GM18507 (cell line): ENCODE measurements at regions not wholly inside any gene's neighbourhood (a gene's known extent, or its start where the extent isn't known, plus 50 kb on each side); places are given as distances from the start of the nearest gene placed in this dataset.
"Not testable (repeated sequence)": the region's sequence is repeated elsewhere in the genome, so short reads cannot be mapped to it uniquely, and the experiment has no call there.

Source experiments
- DNase-seq: peaks from one replicate; pipeline ENCODE4 v3.0.0; 2011; ENCODE audit warnings: low read depth; ENCODE audit not compliant: insufficient read length; ENCODE audit errors: extremely low spot score
- FAIRE-seq: peaks from 2 replicates; lab custom pipeline; 2011; peaks lifted over from hg19 to GRCh38; lab: Jason Lieb, UNC

DNA sequence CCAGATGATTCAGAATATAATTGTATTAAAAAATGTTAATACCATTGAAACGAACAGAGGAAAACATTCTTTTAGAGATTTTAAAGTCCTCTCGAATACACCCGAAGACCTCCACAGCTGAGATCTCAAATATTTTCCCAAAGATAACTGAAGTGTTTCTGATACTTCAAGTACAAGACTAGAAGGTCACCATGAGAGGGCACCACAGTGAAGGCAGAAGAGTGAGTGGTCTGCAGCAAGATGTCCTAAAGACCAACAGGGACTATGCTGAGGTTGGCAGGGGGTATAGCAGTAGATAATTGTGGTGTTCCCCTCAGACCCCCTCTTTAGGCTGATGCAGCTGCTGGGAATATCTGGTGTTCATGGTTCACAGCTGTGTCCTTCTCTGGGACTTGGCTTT, 156.5 kb downstream of the PDCD6IP start:
- FAIRE-seq (no peak), DNase-seq (no peak)

DNA sequence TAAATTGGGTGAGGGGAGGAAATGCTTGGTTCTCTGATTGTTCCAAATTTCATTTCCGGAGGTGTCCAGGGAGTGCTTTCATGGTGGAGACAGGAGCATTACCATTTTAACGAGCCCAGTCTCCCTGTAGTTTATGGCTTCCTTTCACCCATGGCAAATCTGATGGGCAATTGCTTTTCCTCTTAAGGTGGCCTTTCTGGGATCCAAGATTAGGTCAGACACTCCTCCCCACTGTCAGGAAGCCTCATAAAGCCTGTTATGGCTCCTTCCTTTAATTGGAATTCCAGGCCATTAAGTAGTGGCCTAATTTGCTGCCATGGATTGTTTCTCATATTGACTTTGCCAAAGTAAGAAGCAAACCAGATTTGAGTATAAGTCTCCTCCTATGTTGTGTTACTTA, 157.8 kb downstream of the PDCD6IP start:
- FAIRE-seq (no peak), DNase-seq (no peak)

DNA sequence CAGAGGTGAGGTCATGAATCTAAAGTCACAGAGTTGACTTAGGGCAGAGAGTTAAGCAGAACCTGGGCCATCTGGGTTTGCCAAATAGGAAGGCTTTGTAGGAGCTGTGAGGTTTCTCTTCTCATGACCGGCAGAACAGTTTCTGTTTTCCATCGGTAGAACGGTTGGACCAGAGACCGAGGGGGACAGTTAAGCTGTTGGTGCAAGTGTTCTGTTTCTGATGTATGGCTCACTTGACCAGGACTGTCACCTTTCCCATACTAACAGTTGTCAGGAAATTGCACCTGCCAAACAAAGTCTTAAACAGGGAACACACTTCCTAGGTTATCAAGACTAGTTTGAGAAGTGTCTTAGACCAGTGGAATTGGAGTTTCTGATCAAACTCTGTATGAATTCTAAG, 158.3 kb downstream of the PDCD6IP start:
- FAIRE-seq: no peak
- no peak for DNase-seq

DNA sequence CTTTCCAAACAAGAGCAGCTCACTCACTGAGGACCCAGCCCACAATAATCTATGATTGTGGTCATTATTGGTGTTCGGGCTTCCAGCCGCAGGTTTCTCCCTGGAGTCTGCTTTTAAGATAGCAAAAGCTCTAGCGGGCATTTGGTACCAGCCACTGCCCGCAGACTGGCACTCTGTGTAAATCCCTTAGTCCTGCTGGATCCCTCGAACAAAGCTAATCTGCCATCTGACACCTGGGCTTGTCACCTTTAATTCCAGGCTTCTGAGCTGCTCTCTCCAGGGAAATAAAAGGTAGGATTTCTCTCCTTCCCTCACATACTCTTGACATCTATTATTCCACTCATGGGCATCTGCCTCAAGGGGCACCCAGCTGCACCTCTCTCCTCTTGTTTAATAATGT, 158.7 kb downstream of the PDCD6IP start:
- DNase-seq (no peak), FAIRE-seq (no peak)

DNA sequence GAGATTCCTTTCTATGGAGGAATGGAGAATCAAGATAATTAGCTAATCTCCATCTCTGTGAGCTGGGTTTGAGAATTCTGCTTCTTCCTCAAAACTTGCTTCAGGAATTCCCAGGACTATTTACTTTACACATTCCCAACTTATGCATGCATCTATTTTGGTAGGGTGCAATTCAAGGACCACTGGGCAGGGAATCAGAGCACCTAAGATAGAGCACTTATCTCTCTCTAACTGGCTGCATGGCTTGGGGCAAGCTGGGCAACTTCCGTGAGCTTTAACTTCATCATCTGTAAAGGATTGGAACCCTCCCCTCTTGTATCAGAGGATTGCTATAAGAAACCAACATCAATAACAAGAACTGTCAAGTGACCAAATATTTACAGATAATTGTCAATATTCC, 160.2 kb downstream of the PDCD6IP start:
- FAIRE-seq: no peak
- DNase-seq: no peak

DNA sequence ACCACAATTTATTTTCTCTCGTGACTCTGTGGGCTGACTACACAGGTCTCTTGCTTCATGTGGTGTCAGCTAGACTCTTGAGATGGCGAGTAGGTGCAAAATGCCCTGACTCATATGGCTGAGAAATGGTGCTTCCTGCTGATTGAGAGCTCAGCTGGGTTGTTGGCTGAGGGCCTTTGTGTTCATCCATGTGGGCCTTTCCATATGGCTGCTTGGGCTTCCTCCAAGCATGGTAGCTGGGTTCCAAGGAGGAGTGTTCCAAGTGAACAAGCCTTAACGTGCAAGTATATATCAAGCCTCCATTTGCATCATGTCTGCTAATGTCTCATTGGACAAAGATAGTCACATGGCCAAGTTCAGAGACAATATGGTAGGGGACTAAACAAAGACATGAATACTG, 164.0 kb downstream of the PDCD6IP start:
- FAIRE-seq: no peak
- DNase-seq: no peak

DNA sequence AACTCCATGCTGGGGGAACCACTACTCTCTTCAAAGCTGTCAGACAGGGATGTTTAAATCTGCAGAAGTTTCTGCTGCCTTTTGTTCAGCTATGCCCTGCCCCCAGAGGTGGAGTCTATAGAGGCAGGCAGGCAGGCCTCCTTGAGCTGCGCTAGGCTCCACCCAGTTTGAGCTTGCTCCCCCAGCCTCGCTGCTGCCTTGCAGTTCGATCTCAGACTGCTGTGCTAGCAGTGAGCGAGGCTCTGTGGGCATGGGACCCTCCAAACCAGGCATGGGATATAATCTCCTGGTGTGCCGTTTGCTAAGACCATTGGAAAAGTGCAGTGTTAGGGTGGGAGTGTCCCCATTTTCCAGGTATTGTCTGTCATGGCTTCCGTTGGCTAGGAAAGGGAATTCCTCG, 171.8 kb downstream of the PDCD6IP start:
- FAIRE-seq, DNase-seq: not testable (repeated sequence)

DNA sequence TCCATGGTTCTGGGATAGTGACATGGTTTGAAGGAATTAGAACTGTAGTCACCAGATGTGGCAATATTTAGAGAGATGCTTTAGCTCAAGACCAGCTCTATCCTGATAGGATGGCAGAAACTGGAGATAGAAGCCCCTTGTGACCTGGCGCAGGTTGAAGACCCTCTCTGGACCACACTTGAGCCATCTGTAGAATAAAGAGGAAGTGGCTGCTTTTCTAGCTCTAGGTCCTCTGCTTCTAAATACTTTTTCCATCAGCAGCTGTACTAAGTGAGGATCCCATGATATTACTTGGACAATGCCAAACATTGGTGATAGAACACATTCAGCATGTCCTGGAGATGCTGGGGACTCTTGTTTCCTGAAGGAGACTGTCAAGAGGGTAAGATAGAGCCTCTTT, 172.6 kb downstream of the PDCD6IP start:
- FAIRE-seq (no peak), DNase-seq (no peak)

DNA sequence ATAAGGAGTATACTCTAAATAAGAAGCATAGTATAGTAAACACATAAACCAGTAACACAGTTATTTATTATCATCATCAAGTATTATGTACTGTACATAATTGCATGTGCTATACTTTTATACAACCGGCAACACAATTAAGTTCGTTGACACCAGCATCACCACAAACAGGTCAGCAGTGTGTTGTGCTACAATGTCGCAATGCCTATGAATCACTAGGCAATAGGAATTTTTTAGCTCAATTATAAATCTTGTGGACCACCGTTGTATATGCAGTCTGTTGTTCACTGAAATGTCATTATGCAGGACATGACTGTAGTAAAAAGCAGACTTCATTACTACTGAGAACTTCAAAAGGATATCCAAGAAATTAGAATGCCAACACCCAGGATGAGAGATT, 177.0 kb downstream of the PDCD6IP start:
- FAIRE-seq (no peak), DNase-seq (no peak)

DNA sequence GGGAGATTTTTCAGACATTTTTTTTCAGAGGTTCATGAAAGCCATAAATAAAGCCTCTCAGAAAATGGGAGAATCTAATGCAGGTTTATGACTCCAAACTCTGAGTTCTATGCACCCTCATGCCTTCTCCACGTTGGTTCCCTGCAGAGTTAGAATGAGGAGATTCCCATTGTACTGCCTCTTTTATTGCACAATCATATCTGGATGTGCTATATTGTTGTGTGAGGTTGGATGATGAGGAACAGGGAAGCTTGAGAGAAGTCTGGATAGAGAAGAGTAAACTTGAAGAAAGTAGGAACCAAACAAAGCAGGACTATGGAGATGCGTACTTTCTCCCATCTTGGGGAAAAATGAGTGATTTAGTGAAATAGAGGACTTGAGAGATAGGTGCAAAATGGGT, 178.8 kb downstream of the PDCD6IP start:
- no peak for FAIRE-seq
- DNase-seq: no peak

DNA sequence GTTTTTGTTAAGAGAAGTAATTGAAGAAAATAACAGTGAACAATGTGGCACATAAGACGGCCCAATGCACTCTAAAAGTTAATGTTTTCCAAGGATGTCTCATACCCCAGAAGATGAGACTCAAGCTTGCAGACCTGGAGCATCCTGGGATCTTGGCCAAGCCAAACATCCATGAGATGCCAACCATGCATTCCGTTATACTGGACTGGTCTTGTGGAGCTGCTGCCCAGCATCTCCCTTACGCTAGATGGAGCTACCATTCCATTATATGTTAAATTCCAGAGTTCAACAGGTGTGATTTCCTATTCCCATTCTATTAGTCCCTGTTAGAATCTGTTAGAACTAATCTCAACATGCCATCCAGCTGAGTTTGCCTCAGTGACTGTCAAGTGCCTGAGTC, 181.8 kb downstream of the PDCD6IP start:
- no peak for DNase-seq
- no peak for FAIRE-seq

DNA sequence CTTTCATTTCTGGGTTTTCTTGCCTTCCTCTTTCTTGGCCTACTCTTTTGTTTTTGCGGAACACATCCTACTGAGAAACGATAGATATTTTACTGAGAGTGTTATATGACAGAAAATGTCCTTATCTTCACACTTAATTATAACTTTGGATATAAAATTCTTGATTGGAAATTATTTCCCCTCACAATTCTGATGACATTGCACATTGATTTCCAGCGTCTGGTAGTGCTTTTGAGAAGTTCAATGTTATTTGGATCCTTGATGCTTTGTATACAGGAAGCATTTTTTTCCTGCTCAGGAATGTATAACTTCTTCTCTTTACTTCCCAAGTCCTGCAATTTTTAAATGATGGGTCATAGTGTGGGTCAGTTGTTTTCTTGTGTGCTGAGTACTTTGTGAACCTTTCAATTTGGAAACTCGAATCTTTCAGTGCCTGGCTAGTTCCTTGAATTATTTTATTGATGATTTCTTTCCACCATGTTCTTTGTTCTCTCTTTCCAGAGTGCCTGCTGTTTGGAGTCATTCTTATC, 183.9 kb downstream of the PDCD6IP start:
- DNase-seq (no peak), FAIRE-seq (no peak)

DNA sequence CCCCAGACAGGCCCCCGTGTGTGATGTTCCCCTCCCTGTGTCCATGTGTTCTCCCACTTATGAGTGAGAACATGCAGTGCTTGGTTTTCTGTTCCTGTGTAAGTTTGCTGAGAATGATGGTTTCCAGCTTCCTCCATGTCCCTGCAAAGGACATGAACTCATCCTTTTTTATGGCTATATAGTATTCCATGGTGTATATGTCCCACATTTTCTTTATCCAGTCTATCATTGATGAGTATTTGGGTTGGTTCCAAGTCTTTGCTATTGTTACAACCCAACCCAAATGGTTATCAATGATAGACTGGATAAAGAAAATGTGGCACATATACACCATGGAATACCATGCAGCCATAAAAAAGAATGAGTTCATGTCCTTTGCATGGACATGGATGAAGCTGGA, 184.5 kb downstream of the PDCD6IP start:
- not testable (repeated sequence) for DNase-seq

DNA sequence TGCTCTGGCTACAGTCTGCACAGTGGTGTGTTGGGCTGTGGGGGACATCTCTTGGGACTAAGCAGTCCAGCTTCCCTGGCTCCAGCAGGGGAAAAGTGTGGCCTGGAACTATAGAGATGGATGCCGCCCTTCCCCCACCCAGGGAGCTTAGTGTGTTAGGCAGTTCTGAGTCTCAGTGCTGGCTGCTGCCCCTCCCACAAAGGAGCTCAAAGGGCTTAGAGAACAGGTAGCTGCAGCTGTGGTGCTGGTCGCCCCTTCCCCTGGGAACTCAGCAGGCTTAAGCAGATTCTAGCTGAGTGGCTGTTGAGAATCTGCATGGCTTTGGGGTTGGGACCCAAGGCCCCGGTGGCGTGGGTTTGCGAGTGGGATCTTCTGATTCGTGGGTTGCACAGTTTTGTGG, 190.8 kb downstream of the PDCD6IP start:
- FAIRE-seq (no peak), DNase-seq (no peak)

More for the DNA sequence above, 184.5 kb downstream of the PDCD6IP start:
- not testable (repeated sequence) for FAIRE-seq

DNA sequence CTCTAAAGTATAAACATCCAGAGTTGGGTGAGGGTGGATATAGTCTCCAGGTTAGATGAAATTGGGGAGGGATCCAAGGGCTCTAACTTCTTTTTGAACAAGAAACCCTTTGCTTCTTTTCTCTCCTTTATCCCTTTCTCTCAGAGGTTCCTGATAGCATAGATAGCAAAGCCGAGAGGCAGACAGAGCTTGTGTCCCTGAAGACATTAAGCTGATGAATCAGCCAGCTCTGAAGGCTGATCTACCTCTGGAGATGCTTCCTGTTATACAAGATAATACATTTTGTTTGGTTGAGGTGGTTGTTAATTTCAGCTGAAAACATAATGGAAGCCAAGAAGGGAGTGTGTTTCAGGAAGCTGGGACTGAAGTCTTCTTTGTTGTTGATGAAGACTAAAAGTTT, 193.2 kb downstream of the PDCD6IP start:
- FAIRE-seq: no peak

DNA sequence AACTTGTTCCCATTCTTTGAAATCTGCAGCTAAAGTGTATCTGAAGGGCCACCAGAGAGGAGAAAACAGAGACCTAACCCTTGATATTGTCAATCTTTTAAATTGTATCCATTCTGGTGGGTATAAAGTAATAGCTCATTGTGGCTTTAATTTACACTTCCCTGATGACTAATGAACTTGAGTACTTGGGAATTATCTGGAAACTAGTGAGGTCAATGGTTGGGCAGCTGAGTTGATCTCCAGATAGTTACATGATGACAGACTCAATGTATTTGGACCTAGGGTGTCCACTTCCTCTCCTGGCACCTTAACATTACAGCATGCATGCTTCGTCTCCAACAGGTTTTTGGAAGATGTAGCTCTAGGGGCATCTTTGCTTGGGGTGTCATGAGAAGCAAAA, 195.2 kb downstream of the PDCD6IP start:
- DNase-seq: no peak
- no peak for FAIRE-seq

More for the DNA sequence above, 193.2 kb downstream of the PDCD6IP start:
- no peak for DNase-seq

DNA sequence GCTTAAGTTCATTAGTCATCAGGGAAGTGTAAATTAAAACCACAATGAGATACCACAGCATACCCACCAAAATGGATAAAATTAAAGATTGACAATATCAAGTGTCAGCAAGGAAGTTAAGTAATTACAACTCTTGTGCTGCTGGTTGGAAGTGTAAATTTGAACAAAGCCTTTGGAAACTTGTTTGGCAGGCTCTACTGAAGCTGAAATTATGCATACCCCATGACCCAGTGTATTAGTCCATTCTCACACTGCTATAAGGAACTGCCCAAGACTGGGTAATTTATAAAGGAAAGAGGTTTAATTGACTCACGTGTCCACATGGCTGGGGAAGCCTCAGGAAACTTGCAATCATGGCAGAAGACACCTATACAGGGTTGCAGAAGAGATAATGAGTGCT, 196.1 kb downstream of the PDCD6IP start:
- DNase-seq (no peak), FAIRE-seq (no peak)

DNA sequence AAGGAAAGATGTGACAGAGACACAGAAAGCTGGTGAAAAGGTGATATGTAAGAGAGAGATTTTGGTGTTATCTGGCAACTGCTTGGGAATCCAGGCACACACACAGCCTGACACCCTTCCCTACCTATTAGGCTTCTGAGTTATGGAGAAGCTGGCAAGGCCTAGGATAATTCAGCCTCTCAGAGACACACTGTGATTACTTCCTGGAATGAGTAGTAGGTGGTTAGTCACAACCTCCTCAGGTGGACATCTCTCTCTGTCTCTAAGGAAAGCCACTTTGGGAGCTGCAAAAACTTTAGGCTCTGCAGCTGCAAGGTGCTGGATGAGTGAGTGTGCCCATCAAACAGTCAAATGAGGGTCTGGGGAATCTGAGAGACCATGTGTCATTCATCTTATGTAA, 201.9 kb downstream of the PDCD6IP start:
- no peak for FAIRE-seq
- no peak for DNase-seq

DNA sequence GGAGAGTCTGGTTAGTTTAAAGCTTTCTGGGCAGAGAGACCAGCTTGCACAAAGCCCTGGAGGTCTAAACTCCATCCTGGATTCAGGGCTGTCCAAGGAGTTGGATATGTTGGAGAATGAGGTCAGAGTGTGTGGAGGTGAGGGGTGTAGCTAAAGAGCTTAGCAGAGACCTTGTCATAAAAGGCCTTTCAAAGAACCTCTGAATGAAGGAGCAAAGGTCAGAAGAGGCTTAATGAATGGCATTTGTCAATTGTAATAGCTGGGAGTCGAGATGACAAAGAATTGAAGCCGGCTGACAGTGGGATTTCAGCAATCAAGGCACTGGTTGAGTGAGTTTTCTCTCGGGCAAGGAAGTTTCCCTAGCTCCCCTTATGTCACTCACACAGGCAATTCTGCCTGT, 202.6 kb downstream of the PDCD6IP start:
- DNase-seq: no peak
- FAIRE-seq: no peak

DNA sequence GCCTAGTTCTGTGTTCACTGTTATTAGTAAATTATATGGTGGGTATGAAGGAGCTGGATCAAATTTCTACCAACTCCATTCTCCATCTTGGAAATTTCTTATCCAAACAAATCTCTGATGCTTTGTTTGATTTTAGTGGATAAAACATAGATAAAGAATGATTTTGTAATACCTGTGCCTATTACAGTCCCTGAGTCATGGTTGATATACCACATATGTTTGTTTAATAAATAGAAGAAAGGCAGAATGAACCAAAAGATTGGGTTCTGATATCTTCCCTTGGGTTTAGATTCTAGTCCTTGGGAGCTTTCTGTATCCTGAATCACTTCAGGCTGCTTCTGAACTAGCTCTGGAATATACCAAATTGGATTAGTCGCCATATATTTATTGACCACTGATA, 203.6 kb downstream of the PDCD6IP start:
- no peak for FAIRE-seq
- DNase-seq: no peak

DNA sequence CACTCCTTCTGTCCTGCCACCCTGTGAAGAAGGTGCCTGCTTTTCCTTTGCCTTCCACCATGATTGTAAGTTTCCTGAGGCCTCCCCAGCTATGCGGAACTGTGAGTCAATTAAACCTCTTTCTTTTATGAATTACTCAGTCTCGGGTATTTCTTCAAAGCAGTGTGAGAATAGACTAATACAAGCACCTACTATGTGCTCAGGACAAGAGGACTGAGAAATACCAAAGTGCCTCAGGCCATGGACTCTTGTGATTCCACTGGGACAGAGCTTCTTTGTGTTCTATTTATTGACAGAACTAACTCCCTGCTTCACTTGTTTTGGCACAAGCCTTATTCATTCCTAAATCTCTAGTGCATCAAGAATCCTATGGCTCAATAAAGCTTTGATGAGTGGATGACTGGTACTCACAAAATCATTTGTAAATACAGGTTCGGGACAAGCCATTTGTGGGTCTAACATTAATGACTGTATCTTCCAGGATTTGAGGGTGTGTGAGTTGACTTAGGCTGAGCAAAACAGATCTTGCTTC, 204.2 kb downstream of the PDCD6IP start:
- DNase-seq: no peak
- FAIRE-seq: no peak

DNA sequence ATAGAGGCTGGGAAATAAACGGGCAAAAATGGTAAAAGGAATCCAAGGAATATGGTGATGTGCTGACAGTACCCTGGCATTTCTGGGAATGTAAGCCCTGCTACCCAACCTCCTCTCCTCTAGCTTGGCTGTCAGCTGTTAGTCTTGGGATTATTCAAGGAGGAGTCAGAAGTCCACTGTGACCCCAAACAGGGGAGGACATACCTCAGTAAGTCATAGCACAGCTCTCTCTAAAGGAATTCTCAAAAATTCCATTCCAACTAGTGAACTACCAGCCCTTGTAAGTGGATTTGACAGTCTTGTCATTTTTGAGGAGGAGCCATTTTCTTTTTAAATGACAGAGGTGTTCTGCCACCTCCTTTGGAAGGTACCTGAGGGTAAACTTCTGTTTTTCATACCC, 207.5 kb downstream of the PDCD6IP start:
- FAIRE-seq (no peak), DNase-seq (no peak)
